Activated T-cell treated with anti-CD3 and anti-CD28 coated beads, Interleukin-2, amount 50 U/mL, for 72 hours (primary cell): ENCODE measurements at regions not wholly inside any gene's neighbourhood (a gene's known extent, or its start where the extent isn't known, plus 50 kb on each side); places are given as distances from the start of the nearest gene placed in this dataset.

Experiments
- ATAC-seq, 2 donors: fragments of 150-1000 bp; cut with Tn5 transposase; replicated peaks in 1 of 2; 2 replicates each; pipeline ENCODE4 v1.10.0; 2021; ENCODE audit warnings: moderate library complexity in 2 of 2, mild to moderate bottlenecking in 1 of 2
- DNase-seq, 2 donors: peaks; one replicate each; pipeline ENCODE4 v3.0.0; 2021 to 2022; ENCODE audit warnings: mixed read lengths in 1 of 2
- H3K27ac Mint-ChIP-seq: one replicate; pipeline ENCODE4 v1.8.0; 2022; ENCODE audit warnings: mild to moderate bottlenecking, moderate library complexity, mixed read lengths
- H3K27me3 Mint-ChIP-seq: one replicate; pipeline ENCODE4 v1.8.0; 2022; ENCODE audit warnings: low read depth, mixed read lengths
- H3K36me3 Mint-ChIP-seq, 2 donors: one replicate each; pipeline ENCODE4 v1.8.0; 2022; ENCODE audit warnings: mixed read lengths in 2 of 2, mild to moderate bottlenecking in 1 of 2; ENCODE audit not compliant: insufficient read depth in 2 of 2
- H3K4me1 Mint-ChIP-seq: one replicate; pipeline ENCODE4 v1.8.0; 2022; ENCODE audit warnings: low read depth, mixed read lengths
- H3K4me3 Mint-ChIP-seq, 2 donors: one replicate each; pipeline ENCODE4 v1.8.0; 2022; ENCODE audit warnings: mild to moderate bottlenecking in 2 of 2, mixed read lengths in 2 of 2, moderate library complexity in 2 of 2
- H3K9me3 Mint-ChIP-seq, 2 donors: one replicate each; pipeline ENCODE4 v1.8.0; 2022; ENCODE audit warnings: mixed read lengths in 2 of 2

DNA sequence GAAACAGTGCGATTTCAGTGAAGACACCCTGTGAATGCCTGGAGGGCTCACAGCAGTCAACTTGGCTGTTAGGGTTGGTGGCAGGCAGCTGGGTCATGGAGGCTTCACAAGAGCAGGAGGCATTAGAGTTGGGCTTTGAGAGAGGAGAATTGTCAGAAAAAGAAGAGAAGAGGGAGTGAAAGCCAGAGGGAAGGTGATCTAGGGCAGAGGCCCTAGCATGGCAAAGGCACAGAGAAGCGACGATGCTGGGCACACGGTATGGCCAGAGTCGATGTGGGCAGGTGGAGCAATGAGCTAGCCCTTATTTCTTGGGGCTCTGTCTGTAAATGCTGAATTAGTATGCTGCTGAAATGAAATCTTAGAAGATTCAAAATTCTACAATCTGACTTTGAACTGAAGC, 52.6 kb upstream of the OLFM4 start:
- no peak overlapping the region for H3K27ac Mint-ChIP-seq
- no peaks in the 10 kb centered on the region for H3K36me3 Mint-ChIP-seq
- H3K9me3 Mint-ChIP-seq: no peaks in the 10 kb centered on the region
- H3K27me3 Mint-ChIP-seq: peaks cover 6% of the 10 kb centered on the region
- H3K4me3 Mint-ChIP-seq: no peak overlapping the region
- DNase-seq: no peak
- ATAC-seq: no peak
- H3K4me1 Mint-ChIP-seq: no peaks in the 10 kb centered on the region

DNA sequence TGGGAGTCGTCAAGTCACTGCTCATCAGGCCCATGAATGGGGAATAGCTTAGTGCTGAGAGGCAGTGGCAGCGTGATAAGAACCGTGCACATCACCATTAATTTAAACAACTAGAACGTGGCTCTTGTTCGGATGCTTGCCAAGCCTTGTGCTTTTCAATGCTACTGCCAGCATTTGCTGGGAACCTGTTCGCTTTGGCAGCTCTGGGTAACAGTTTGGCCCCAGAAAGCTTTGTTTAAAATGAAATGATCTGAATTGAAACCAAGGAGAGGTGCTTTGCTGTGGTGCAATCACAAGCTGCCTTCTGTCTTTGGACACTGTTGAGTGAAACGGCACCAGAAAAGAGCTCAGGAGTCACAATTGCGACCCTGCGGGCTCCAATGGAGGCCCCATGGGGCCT, 53.5 kb upstream of the OLFM4 start:
- H3K4me1 Mint-ChIP-seq: no peaks in the 10 kb centered on the region
- DNase-seq: no peak
- no peak overlapping the region for H3K4me3 Mint-ChIP-seq
- H3K27me3 Mint-ChIP-seq: peaks cover 3% of the 10 kb centered on the region
- H3K27ac Mint-ChIP-seq: no peak overlapping the region
- ATAC-seq: no peak
- H3K36me3 Mint-ChIP-seq: no peaks in the 10 kb centered on the region
- H3K9me3 Mint-ChIP-seq: no peaks in the 10 kb centered on the region

DNA sequence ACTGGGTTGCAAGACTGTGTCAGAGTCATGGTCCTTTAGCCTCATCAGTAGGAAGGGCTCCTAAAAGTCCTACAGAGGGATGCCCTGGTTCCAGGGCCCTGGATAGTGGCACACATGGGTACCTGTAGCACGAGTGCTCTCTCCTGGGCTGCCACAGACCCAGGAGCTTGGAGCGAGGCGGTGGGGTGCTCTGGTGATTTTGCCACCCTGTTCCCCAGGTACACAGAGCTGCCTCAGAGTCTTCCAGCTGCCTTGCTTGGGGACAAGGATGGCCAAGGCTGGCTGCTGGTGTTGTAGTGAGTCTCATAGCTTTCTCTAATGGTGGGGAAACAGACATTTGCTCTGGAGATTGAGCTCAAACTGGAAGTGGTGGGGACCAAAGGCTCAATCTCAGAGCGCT, 53.9 kb upstream of the OLFM4 start:
- DNase-seq (no peak), ATAC-seq (no peak)
- H3K36me3 Mint-ChIP-seq: no peaks in the 10 kb centered on the region
- no peak overlapping the region for H3K27ac Mint-ChIP-seq
- H3K4me3 Mint-ChIP-seq: no peak overlapping the region
- no peaks in the 10 kb centered on the region for H3K9me3 Mint-ChIP-seq
- H3K4me1 Mint-ChIP-seq: no peaks in the 10 kb centered on the region
- no peaks in the 10 kb centered on the region for H3K27me3 Mint-ChIP-seq

DNA sequence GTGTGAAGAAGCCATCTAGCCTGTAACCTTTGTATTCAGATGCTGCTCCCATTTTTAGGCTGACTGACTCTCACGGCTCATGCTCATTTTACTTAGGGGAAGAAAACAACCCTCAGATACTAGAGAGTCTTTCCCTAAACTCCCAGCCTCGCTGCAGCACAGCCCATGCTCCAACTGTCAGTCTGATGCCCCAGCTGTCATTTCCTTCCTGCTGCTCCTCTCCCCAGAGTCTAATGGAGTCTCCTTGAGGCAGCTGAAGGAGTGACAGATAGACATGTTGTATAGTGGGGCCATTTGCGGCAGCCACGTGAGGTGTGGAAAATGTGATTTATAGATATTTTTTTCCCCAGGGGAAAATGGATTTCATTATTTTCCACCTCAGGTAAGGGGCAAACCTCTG, 59.2 kb upstream of the OLFM4 start:
- no peak for ATAC-seq
- no peaks in the 10 kb centered on the region for H3K4me1 Mint-ChIP-seq
- H3K27me3 Mint-ChIP-seq: no peaks in the 10 kb centered on the region
- no peaks in the 10 kb centered on the region for H3K9me3 Mint-ChIP-seq
- H3K36me3 Mint-ChIP-seq: no peaks in the 10 kb centered on the region
- H3K4me3 Mint-ChIP-seq: no peak overlapping the region
- no peak for DNase-seq
- no peak overlapping the region for H3K27ac Mint-ChIP-seq

DNA sequence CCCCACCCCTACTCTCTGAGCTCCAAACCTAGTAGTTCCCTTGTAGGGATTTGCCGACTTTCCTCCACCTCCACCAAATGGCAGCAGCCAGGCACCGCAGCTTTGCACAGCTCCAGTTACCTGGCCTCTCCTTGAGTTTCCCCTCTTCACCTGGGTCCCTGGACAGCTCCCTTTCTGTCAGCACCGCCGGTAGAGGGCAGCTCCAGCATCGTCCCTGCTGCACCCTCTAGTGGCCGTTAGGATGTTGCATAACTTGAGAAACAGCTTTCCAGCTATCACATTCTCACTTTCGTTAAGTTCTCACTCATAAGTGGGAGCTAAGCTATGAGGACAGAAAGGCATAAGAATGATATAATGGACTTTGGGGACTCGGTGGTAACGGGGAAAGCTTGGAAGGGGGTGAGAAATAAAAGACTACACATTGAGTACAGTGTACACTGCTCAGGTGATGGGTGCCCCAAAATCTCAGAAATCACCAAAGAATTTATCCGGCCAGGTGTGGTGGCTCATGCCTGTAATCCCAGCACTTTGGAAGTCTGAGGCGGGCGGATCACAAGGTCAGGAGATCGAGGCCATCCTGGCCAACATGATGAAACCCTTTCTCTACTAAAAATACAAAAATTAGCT, 60.4 kb upstream of the OLFM4 start:
- ATAC-seq: peak; percentile 81 to 86
- H3K27me3 Mint-ChIP-seq: no peaks in the 10 kb centered on the region
- no peak overlapping the region for H3K4me3 Mint-ChIP-seq
- DNase-seq: peak; percentile 67 to 69
- H3K27ac Mint-ChIP-seq: no peak overlapping the region
- H3K4me1 Mint-ChIP-seq: no peaks in the 10 kb centered on the region
- H3K9me3 Mint-ChIP-seq: no peaks in the 10 kb centered on the region
- no peaks in the 10 kb centered on the region for H3K36me3 Mint-ChIP-seq

DNA sequence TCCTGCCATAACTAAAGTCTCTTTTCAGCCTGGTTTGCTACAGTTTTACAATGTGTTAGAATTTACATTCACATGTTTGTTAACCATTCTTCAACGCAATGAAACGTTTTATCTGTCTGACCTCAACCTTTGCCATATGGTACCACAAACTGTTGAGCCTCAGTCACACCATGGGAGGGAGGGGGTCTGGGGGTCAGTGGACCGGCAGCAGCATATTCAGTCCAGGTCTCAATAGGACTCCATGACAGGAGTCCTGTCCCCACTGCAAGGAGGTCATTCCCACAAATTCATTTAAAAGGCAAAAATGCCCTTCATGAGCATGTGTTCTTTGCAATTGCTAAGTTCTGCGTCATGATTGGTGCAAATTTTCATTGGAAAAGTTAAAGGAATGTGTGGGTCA, 66.6 kb upstream of the OLFM4 start:
- H3K9me3 Mint-ChIP-seq: no peaks in the 10 kb centered on the region
- H3K4me3 Mint-ChIP-seq: no peak overlapping the region
- H3K27ac Mint-ChIP-seq: no peak overlapping the region
- DNase-seq (no peak), ATAC-seq (no peak)
- no peaks in the 10 kb centered on the region for H3K27me3 Mint-ChIP-seq
- H3K36me3 Mint-ChIP-seq: no peaks in the 10 kb centered on the region
- H3K4me1 Mint-ChIP-seq: no peaks in the 10 kb centered on the region

DNA sequence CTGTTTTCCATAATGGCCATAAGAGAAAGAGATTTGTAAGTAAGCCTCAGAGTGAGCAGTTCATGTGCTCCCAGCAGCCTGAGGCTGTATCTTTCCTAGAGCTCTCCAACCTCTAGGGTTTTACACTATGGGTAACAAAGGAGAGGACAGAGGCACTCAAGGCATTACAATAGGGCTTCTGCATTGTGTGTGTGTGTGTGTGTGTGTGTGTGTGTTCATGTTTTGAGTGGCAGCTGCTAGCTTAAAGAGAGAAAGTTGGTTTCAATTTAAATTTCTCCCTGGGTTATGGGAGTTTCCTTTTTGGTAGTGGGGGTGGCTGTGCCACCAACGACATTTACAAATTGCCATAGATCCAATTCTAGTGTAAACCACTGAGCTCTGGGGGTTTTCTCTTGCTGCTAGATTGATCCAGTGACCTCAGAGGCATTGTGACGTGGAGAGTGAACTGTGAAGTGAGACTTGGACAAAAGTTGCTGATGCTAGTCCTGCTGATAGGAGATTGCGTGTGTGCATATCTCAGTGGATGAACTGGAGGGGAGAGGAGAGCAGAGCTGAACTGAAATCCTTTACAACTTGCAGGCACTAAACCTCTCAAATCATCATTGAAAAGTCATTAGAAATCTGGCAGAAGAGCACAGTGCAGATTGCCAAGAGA, 67.2 kb upstream of the OLFM4 start:
- H3K27ac Mint-ChIP-seq: no peak overlapping the region
- H3K27me3 Mint-ChIP-seq: no peaks in the 10 kb centered on the region
- no peak overlapping the region for H3K4me3 Mint-ChIP-seq
- H3K4me1 Mint-ChIP-seq: no peaks in the 10 kb centered on the region
- ATAC-seq (no peak), DNase-seq (no peak)
- H3K36me3 Mint-ChIP-seq: no peaks in the 10 kb centered on the region
- no peaks in the 10 kb centered on the region for H3K9me3 Mint-ChIP-seq

DNA sequence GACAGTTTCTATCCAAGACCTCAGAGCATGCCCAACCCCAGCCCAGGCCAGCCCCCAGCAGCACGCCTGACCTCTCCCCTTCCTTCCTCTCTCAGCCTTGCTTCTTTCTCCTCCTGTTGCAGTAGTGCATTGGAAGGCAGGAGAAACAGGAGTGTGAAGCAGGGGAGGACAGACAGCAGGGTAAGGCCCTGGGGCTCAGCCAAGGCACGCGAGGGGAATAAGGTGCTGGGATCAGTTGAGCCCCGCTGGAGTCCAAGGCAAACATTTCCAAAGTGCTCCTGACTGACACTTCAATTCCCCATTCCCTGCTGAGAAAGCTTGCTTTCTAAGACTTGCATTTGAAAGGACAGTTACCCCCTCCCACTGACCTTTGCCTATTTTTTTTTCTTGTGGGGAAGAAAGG, 73.1 kb upstream of the OLFM4 start:
- DNase-seq (no peak), ATAC-seq (no peak)
- Mint-ChIP-seq H3K27ac (no peak overlapping the region), H3K36me3 (no peaks in the 10 kb centered on the region), H3K4me3 (no peak overlapping the region), H3K4me1 (no peaks in the 10 kb centered on the region), H3K9me3 (no peaks in the 10 kb centered on the region), H3K27me3 (no peaks in the 10 kb centered on the region)

DNA sequence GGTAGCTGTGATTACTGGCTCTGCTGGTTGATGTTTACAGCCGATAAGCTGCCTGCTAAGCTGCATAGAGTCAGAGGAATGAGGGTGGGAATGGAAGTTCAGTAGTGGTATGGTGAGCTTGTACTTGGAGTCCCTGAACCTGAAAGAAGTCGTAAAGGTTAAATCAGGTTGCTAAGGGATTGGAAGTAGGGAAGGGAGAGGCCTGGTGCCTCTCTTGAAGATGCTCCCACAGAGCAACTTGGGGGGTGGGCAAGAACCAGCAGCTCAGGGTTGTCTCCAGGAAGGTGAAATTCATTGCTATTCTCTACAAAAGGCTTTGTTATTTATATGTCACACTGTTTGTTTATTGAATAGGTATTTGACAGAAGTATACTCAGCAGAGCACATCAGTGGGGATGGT, 73.8 kb upstream of the OLFM4 start:
- H3K36me3 Mint-ChIP-seq: no peaks in the 10 kb centered on the region
- no peak overlapping the region for H3K4me3 Mint-ChIP-seq
- H3K27me3 Mint-ChIP-seq: no peaks in the 10 kb centered on the region
- H3K27ac Mint-ChIP-seq: no peak overlapping the region
- no peaks in the 10 kb centered on the region for H3K9me3 Mint-ChIP-seq
- no peak for ATAC-seq
- H3K4me1 Mint-ChIP-seq: no peaks in the 10 kb centered on the region
- no peak for DNase-seq

DNA sequence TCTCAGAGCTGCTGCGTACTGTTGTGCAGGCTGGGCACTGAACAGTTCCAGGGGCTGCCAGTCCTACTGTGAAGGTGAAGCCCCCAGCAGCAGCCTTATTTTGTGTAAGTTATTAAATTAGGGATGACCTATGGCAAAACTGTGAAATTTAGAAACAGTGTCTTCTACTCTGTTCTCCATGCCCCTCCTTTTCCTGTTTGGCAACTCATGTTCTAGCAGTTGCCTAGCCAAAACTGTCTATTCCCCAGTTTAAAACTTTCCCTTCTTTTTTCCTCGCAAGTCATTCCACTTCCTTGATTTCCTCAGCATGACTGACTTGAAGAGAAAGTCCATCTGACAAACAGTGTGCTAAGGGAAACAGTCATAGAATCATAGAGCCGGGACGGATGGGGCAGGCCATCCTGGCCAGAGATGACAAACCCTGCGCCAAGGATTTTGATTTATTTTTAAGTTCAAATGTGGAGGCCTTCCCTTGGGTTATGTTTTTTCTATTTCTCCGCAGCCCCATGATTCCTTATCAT, 78.1 kb upstream of the OLFM4 start:
- Mint-ChIP-seq H3K27me3 (peaks cover 8% of the 10 kb centered on the region), H3K27ac (no peak overlapping the region), H3K4me1 (no peaks in the 10 kb centered on the region), H3K9me3 (no peaks in the 10 kb centered on the region), H3K36me3 (no peaks in the 10 kb centered on the region), H3K4me3 (no peak overlapping the region)
- ATAC-seq (no peak), DNase-seq (no peak)

DNA sequence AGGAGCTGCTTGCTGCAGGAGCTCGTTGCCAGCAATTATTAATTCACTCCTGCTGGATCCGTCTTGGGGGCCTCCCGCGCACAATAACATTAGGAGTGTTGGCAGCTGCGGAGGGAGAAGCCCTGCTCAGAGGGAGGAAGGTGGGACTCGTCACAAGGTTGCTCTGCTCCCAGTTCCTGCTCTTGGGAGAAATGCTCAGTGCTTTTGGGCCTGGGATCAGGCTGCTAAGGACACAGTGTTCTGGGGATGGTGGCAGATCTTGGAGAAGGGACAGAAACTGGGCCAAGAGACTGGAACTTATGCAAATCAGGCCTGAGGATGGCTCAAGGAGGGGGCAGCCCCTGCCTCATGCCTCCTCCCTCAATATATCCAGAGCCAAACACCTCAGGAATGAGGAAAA, 78.9 kb upstream of the OLFM4 start:
- Mint-ChIP-seq H3K27me3 (peaks cover 11% of the 10 kb centered on the region), H3K4me1 (no peaks in the 10 kb centered on the region), H3K4me3 (no peak overlapping the region), H3K36me3 (no peaks in the 10 kb centered on the region), H3K27ac (no peak overlapping the region), H3K9me3 (peaks cover 0 to 4% of the 10 kb centered on the region in 2 donors)
- ATAC-seq (no peak), DNase-seq (no peak)

DNA sequence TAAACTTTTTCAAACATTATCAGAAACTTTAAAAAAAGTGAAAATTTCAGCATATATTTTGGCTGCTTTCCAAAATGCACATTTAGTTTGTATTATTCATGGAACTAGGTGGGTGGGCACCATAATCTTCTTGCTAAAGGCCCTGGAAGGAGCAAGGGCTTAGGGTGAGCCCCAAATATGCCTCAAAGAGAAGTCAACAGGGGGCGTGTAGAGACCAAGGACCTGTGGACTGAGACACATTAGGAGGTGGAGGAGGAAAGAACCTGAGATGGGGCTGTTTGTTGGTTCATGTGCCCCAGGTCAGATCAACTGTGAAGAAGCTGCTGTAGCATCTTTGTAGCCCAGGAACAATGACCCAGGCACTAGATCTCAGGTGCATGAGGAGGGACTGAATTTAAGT, 79.6 kb upstream of the OLFM4 start:
- H3K9me3 Mint-ChIP-seq: peaks cover 0 to 4% of the 10 kb centered on the region in 2 donors
- H3K4me3 Mint-ChIP-seq: no peak overlapping the region
- H3K27ac Mint-ChIP-seq: no peak overlapping the region
- peaks cover 13% of the 10 kb centered on the region for H3K27me3 Mint-ChIP-seq
- H3K4me1 Mint-ChIP-seq: no peaks in the 10 kb centered on the region
- DNase-seq: no peak
- ATAC-seq: no peak
- no peaks in the 10 kb centered on the region for H3K36me3 Mint-ChIP-seq

DNA sequence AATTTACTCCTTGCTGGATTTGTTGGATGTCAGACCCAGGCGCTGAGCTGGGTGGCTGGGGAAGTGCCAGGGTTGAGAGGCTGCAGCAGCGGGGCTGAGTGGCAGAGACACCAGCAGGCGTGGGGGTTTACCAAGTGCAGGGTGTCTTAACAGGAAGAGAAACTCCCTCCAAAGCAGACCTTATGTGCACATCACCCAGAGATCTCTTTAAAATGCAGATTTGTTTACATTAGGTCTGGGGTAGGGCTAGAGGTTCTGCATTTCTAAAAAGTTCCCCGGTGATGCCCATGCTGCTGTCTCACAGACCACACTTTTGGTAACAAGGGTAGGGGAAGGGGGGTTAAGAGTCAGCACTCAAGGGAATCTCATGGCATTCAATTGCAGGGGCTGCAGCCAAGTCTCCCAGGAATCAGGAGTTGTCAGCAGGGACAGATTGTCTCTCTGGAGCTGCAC, 80.7 kb upstream of the OLFM4 start:
- Mint-ChIP-seq H3K36me3 (no peaks in the 10 kb centered on the region), H3K27ac (no peak overlapping the region), H3K4me3 (no peak overlapping the region), H3K27me3 (peaks cover 13% of the 10 kb centered on the region), H3K4me1 (no peaks in the 10 kb centered on the region), H3K9me3 (peaks cover 0 to 4% of the 10 kb centered on the region in 2 donors)
- DNase-seq (no peak), ATAC-seq (no peak)

DNA sequence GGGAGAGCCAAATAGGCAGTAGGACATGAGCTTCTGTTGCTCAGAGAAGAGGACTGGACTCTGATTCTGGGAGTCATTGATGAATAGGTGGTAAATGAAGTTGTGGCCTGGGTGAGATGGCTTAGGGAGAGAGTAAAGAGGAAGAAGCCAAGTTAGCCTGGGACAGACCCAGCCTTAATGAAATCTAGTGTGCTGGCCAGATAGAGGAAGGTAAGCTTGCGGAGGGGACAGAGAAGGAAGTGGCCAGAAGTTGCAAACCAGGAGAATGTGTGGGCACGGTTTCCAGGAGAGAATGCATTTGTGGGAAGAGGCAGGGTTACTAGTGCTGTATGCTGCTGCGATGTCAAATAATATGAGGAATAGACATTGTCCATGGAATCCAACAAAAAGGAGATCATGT, 83.3 kb upstream of the OLFM4 start:
- DNase-seq (no peak), ATAC-seq (no peak)
- Mint-ChIP-seq H3K36me3 (no peaks in the 10 kb centered on the region), H3K9me3 (peaks cover 0 to 4% of the 10 kb centered on the region in 2 donors), H3K4me3 (no peak overlapping the region), H3K27ac (no peak overlapping the region), H3K4me1 (no peaks in the 10 kb centered on the region), H3K27me3 (peaks cover 13% of the 10 kb centered on the region)
